ENCODE measurements at regions not wholly inside any gene's neighbourhood (a gene's known extent, or its start where the extent isn't known, plus 50 kb on each side); places are given as distances from the start of the nearest gene placed in this dataset.

- TF ChIP-seq RFX5 (IDR thresholded peaks at IDR 0.05; ENCODE audit: low read depth, low read length) (no peak), CHD1 (IDR thresholded peaks at IDR 0.05; ENCODE audit: low read depth, low read length) (no peak), RCOR1 (IDR thresholded peaks at IDR 0.05; ENCODE audit: insufficient replicate concordance, low read length) (no peak), ELK1 (IDR thresholded peaks at IDR 0.05; ENCODE audit: borderline replicate concordance, low read depth, low read length) (no peak), MAFK (IDR thresholded peaks at IDR 0.05; ENCODE audit: low read depth, low read length) (no peak), POLR2A (IDR thresholded peaks at IDR 0.05; ENCODE audit: low read depth, low read length) (no peak), BHLHE40 (IDR thresholded peaks at IDR 0.05; ENCODE audit: low read depth, low read length) (no peak), RAD21 (IDR thresholded peaks at IDR 0.05; ENCODE audit: low read length) (no peak), MXI1 (IDR thresholded peaks at IDR 0.05; ENCODE audit: borderline replicate concordance, low read depth, low read length) (no peak), SMC3 (IDR thresholded peaks at IDR 0.05; ENCODE audit: low read depth, low read length) (no peak), CEBPB (IDR thresholded peaks at IDR 0.05; ENCODE audit: low read depth, low read length) (no peak), NFE2L2 (IDR thresholded peaks at IDR 0.05; ENCODE audit: low read depth, low read length) (no peak), USF2 (IDR thresholded peaks at IDR 0.05; ENCODE audit: low read depth, low read length) (no peak), FOS (IDR thresholded peaks at IDR 0.05; ENCODE audit: low read depth, low read length) (no peak), MAZ (IDR thresholded peaks at IDR 0.05; ENCODE audit: borderline replicate concordance, low read depth, low read length) (no peak), CTCF (conservative IDR thresholded peaks at IDR 0.05; ENCODE audit: low read depth, low read length) (no peak)
- Histone ChIP-seq H4K5ac (ENCODE audit: low read depth, low read length) (no peak overlapping the region), H3K18ac (ENCODE audit: low read depth, low read length) (no peak overlapping the region), H2AK9ac (replicated peaks; ENCODE audit: low read depth, low read length, poor library complexity) (no peak overlapping the region), H3K9ac (ENCODE audit: low read depth, low read length) (no peak overlapping the region), H3K56ac (ENCODE audit: extremely low read depth, insufficient read depth, low read length) (no peak overlapping the region), H3K27me3 (ENCODE audit: control insufficient read depth, insufficient read depth, low read length) (no peaks in the 10 kb centered on the region), H3K4ac (ENCODE audit: low read depth, low read length) (no peak overlapping the region), H2BK5ac (ENCODE audit: low read depth, low read length, poor library complexity, severe bottlenecking) (no peak overlapping the region), H3K79me1 (ENCODE audit: low read depth in 1 of 2, low read length in 2 of 2) (no peaks in the 10 kb centered on the region), H3K23ac (ENCODE audit: low read depth, low read length) (no peak overlapping the region), H2BK120ac (ENCODE audit: low read depth, low read length) (no peak overlapping the region), H3K4me1 (ENCODE audit: control insufficient read depth, insufficient read depth, low read length) (no peaks in the 10 kb centered on the region), H3K36me3 (ENCODE audit: control insufficient read depth, insufficient read depth, low read length) (no peaks in the 10 kb centered on the region), H2BK15ac (ENCODE audit: low read depth, low read length) (no peak overlapping the region), H3K4me2 (ENCODE audit: low read depth, low read length) (no peak overlapping the region), H4K20me1 (ENCODE audit: insufficient read depth, low read length) (no peaks in the 10 kb centered on the region), H4K91ac (ENCODE audit: insufficient read depth, low read depth, low read length) (no peak overlapping the region), H3K4me3 (ENCODE audit: insufficient read depth, low read depth, low read length) (no peak overlapping the region), H2AK5ac (ENCODE audit: low read depth, low read length) (no peak overlapping the region), H2AFZ (replicated peaks; ENCODE audit: low read length, poor library complexity) (no peak overlapping the region), H2BK20ac (ENCODE audit: low read depth, low read length) (no peak overlapping the region), H4K8ac (ENCODE audit: low read depth in 2 of 2, low read length in 2 of 2) (no peak overlapping the region), H3K27ac (ENCODE audit: insufficient read depth, low read length) (no peak overlapping the region), H3K9me1 (ENCODE audit: insufficient read depth, low read length) (no peaks in the 10 kb centered on the region), H3K9me3 (ENCODE audit: control insufficient read depth, insufficient read depth, low read length) (peaks cover 3% of the 10 kb centered on the region; the same call in 1 of the 2 replicates), H3K14ac (replicated peaks; ENCODE audit: low read depth, low read length) (no peak overlapping the region)
- CTCF ChIA-PET = interaction anchor here (0.8 kb wide), 1 partner anchor 20 kb away, joined by 7 read pairs; no protein-coding TSS in a partner anchor
- BruUV-seq (replicated peaks) = no TSS peak
- WGBS, 2 experiments (ENCODE audit: extremely low coverage in 2 of 2, insufficient read length in 1 of 2) = no CpG with 5 or more reads among the region's 1 CpG
- intact Hi-C loops (cut with micrococcal nuclease) (no loop called here), in situ Hi-C loops (cut with MboI; ENCODE audit: low sequenced_read_pairs) (no loop called here), dilution Hi-C loops (cut with HindIII; ENCODE audit: low sequenced_read_pairs, unreplicated experiment) (no loop called here)
- ATAC-seq (ENCODE audit: low read depth) = no peak
- POLR2A ChIA-PET (ENCODE audit: unreplicated experiment) = no interaction called here
- DNase-seq = no peak
Measured at GRCh38 chr14:44625098-44625497, 118.0 kb upstream of the FSCB start.

All from IMR-90 (cell line).